ENCODE measurements at regions not wholly inside any gene's neighbourhood (a gene's known extent, or its start where the extent isn't known, plus 50 kb on each side); places are given as distances from the start of the nearest gene placed in this dataset.
"Not testable (repeated sequence)": the region's sequence is repeated elsewhere in the genome, so short reads cannot be mapped to it uniquely, and the experiment has no call there.

DNA sequence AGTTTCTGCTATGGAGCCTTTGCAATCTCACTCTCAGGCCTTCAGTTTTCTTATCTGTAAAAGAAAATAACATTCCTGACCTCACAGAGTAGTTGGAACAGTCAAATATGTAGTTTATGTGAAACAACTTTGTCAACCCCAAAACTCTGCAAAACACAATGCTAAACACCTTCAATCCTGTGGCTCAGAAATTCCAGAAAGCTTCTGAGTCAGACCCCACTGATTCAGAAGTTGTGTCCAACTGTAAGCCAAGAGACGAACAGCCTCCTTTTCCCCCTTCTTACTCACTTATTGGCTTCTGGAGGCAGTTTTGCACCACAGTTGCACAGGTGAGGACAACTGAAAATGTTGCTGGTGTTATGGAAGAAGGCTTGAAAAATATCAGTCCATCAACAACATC lies 52.9 kb downstream of the TMSB4Y start:
- DNase-seq (ENCODE audit: low read depth) = no peak

DNA sequence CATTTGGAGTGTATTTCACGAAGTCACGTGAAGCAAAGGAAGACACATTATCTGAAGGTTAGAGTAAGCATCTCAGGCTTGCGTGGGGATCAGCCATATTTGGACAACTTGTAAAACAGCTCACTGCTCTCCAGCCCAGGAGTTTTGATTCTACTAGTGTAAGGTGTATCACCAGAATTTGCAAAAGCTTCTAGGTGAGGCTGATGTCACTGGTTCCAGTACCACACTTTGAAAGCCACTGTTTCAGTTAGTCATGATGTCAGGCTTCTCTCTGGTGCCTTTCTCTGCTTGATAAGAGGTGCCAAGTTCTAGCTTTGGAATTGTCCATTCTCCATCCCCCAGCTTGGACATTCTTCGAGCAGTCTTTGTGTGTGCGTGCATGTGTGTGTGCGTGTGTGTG lies 62.3 kb downstream of the TMSB4Y start:
- no peak for DNase-seq (ENCODE audit: low read depth)

DNA sequence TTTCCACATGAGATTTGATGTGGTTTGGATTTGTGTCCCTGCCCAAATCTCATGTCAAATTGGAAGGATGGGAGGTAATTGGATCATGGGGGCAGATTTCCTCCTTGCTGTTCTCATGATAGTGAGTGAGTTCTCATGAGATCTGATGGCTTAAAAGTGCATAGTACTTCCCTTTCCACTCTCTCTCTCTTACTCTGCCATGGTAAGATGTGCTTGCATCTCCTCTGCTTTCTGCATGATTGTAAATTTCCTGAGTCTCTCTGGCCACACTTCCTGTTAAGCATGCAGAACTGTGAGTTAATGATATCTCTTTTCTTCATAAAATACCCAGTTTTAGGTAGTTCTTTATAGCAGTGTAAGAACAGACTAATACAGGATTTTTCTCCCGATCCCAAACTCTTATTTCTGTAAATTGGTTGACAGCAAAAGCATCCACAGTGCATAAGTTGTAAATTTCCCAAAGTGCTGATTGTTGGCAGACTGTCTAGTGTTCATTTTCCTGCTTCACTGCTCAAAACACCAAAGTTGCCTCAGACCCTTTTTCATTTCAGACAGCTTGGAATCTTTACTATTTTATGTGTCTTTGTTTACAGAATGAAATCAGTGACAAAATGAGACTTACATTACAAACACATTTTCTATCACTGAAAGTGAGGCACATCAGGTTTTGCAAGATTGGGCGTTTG lies 86.6 kb downstream of the TMSB4Y start:
- no peak for DNase-seq (ENCODE audit: low read depth)

DNA sequence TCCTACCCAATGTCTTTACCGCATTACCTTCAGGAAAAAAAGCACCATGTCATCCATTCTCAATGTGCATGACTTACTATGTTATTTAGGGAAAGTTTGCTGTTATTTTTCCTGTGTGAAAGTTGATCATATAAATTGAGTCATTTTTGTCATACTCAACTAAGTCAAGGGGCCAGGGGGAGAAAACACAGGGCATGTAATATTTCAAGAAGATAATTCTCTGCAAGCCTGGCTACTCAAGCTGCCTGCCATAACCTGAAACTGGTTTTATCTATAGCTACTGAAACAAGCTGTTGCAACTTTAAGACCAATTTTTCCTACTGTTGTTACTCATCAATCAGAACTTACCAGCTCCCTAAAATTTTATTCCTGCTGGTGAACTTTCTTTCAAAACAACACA lies 91.4 kb downstream of the TMSB4Y start:
- no peak for DNase-seq (ENCODE audit: low read depth)

DNA sequence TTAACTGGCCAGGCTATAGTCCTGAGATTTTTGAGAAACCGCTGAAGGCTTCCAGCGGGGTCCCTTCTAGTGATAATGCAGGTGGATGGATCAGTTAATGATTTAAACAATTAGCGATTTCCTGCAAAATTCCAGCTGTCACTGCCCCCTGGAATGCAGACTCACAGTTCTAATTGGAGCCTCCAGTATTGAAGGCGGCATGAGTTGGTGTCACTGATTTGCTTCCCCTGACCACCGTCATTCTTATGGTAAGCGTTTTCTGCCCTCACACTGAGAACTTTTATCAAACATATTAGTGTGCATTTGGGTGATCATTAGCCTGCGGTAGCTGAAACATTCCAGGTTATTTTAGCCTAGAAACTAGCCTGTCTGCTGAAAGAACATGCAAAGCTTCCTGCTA lies 99.1 kb downstream of the TMSB4Y start:
- no peak for DNase-seq (ENCODE audit: low read depth)

DNA sequence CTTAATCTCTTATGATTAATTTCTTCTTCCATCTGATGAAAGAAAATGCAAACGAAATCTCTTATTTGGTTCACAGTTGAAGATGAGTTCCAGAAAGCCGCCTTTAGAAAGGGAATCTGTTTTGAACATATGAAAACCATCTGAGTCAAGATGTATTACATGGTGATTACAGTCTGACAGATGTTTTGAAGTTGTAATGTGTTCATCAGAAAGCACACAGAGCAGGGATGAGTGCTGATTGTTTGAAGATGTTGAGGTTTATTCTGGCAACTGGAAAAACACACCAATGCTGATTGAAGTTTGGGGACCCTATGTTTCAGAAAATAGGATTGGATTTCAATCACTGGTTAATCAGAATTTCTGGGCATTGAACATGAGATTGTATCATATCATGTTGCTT lies 99.7 kb downstream of the TMSB4Y start:
- DNase-seq (ENCODE audit: low read depth) = no peak

DNA sequence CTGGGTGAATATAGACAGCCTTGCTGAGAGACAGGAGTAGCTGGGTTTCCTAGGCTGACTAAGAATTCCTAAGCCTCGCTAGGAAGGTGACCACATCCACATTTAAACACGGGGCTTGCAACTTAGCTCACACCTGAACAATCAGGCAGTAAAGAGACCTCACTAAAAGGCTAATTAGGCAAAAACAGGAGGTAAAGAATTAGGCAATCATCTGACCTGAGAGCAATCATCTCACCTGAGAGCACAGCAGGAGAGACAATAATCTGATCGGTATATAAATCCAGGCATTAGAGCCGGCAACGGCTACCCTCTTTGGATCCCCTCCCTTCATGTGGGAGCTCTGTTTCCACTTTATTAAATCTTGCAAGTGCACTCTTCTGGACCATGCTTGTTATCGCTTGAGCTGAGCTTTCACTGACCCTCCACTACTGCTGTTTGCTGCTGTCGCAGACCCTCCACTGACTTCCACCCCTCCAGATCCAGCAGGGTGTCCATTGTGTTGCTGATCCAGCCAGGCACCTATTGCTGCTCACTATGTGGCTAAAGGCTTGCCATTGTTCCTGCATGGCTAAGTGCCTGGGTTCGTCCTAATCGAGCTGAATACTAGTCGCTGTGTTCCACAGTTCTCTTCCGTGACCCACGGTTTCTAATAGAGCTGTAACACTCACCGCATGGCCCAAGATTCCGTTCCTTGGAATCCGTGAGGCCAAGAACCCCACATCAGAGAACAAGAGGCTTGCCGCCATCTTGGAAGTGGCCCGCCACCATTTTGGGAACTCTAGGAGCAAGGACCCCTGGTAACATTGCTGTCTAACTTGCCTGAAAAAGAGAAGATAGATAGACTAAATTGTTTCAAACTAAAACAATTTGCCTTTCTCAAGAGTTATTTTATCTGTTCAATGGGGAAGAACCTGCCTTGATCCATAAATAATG lies 100.7 kb downstream of the TMSB4Y start:
- no peak for DNase-seq (ENCODE audit: low read depth)

DNA sequence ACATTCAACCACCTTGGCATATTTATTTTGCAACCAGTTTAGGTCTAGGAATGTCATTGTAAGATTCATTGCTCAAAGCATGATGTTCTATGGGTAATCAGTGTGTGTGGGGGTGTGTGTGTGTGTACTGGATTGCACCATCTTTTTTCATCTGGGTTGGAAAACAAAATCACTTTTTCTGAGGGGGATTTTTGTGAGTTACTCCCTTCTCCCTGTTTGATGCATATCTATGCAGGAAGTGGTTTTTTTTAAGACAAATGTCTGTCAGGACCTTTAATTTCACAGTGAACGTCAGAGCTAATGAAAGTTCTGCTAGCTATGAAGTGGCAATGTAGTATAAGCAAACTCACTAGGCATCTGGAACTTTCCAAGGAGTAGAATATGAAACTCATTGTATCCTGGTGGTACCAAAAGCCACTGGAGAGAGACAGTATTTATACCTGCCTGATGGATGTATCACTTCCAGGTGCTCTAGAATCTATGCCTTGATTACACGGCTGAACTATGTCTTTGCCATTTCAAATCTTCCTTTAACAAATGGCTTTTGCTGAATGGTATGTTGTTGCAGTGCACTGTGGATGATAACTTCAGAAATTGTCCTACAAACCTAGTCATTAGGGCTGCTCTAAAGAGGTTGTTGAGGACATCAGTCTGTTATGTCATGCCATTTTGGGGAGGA lies 101.5 kb downstream of the TMSB4Y start:
- DNase-seq (ENCODE audit: low read depth) = no peak

DNA sequence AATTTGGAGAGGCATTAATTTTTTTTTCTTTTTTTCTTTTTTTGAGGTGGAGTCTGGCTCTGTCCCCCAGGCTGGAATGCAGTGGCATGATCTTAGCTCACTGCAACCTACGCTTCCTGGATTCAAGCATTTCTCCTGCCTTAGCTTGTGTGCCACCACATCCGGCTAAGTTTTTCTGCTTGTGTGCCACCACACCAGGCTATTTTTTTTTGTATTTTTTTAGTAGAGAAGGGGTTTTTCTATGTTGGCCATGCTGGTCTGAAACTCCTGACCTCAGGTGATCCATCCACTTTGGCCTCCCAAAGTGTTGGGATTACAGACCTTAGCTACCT lies 102.0 kb downstream of the TMSB4Y start:
- DNase-seq (ENCODE audit: low read depth) = no peak

DNA sequence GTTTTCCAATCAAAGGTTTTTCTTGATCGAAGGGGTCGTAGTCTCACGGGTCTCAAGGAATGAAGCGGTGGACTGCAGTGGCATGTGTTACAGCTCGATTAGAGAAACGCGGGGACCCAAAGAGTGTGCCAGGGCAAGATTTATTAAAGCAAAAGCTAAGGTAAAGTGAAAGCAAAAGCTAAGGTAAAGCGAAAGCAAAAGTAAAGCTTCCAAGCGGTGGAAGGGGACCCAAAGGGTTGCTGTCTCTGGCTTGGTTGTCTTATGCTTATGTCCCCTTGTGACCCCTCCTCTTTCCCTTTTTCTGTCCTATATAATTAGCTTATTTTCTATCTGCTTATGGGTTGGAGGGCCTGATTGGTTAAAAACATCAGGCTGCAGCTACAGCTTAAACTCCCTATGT lies 126.4 kb downstream of the TMSB4Y start:
- peak; percentile 56 for DNase-seq (ENCODE audit: low read depth)

DNA sequence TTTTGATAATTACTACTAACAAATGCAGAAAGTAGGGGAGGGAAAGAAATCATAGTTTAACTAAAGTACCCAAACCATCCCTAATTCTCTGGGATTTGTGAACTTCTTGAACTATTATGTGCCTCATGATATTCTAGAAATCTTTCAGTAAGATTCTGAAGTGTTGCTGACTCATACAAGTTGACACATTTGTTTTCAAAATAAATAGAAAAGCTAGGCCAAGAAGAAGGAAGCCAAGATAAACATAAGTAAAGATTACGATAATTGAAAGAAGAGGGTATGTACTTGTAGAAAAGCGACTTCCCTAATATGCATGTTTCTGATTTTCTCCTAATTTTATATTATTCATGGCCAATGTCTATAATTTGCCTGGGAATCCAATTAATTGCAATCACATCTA lies 140.7 kb downstream of the TMSB4Y start:
- DNase-seq (ENCODE audit: low read depth) = no peak

DNA sequence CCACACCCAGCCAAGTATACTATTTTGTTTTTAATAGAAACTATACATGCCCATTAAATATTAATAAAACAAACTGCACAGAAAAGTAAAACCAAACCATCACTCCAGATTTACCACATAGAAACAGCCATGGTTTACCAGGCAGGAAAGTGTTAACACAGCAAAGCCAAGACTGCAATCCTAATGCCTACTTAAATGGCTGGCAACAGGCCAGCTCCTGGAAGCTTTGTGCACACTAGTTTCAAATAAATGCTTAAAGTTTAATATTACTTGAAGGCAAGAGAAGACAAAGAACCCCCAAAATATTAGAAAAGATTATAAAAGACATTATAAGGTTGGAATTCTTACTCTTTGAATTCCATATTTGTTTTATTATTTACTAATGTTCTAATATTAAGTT lies 141.0 kb downstream of the VCY start:
- DNase-seq (ENCODE audit: low read depth) = no peak

DNA sequence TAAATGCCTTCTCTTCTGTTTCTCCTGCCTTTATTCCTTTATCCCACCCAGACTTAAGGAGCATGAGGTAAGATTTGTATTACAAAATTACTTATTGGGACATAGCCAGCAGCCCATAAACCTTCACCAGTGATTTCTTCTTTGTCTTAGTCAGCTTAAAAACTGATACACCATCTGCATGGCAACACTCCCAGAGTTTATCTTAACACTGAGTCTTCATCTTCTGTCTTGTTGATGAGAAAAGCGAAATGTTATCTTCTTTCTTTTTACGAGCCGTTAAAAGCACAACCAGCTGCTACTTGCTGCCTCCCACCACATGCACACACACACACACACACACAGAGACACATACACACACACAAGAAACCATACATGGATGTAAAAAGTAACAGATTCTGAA lies 116.7 kb downstream of the VCY start:
- DNase-seq (ENCODE audit: low read depth) = no peak

DNA sequence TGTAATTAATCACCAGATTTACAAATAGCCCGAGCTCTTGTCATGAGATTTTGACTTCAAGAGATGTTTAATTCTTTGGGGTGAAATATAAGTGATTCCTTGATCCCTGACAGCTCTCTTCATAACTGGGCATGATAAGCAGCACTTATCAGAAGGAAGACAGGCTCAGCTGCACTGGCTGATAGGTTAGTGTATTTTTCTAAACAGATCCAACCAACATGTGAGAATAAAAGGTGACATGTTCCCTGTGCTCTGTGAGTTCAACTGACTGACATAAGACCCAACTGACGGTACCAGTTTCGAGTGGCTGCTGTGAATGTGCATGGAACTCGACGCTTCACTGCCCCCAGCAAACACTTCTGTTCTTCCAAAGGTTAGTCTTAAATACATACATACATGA lies 114.8 kb downstream of the VCY start:
- DNase-seq (ENCODE audit: low read depth) = no peak

DNA sequence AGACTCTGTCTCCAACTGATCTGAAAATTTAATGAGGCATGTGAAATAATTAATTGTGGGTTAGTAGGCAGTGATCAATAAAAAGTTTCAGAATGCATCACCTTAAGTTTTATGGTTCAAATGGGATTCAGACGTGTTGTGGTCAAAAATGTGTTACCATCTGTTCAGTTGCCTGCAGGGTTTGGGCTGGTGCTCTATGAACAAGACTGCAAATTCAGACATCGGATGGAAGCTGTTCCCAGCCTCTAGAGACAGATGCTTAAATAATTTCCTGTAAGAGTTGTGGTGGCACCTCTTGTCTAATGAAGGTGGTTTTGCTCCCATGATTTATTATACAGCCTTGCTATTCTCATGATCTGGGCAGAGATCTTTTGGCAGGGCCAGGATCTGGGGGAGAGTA lies 113.6 kb downstream of the VCY start:
- no peak for DNase-seq (ENCODE audit: low read depth)

DNA sequence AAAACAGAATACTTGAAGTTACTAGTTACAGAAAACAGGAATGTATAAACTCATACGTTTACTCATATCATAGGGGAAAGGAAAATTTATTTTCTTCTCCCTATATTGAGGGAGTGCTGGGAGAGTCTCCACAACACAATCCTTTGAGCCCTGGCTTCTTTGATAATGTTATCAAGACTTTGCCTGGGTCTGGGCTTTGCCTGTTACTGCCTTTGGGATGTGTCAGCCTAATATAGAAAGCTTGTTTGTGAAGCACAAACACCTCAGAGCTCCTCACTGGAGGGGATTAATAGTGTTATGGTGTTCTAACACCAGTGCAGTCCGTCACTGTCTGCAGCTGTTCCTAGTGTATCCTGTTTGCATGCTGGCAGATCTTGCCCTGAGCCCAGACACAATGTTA lies 107.8 kb downstream of the VCY start:
- DNase-seq (ENCODE audit: low read depth) = no peak

DNA sequence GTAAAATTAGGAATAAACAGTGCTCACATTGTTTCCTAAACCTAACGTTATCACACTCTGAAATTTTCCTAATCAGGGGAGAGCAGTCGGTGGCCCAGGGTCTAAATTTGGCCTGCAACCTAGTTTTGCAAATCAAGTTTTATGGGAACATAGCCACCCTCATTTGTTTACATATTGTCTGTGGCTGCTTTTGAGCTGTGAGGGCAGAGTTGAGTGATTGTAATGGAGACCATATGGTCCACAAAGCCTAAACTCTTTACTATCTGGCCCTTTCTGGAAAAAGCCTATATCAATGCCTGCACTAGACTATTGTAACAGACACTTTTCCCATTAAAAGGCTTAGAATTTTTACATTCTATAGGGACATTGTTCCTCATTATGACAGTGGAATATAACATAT lies 105.2 kb downstream of the VCY start:
- no peak for DNase-seq (ENCODE audit: low read depth)

DNA sequence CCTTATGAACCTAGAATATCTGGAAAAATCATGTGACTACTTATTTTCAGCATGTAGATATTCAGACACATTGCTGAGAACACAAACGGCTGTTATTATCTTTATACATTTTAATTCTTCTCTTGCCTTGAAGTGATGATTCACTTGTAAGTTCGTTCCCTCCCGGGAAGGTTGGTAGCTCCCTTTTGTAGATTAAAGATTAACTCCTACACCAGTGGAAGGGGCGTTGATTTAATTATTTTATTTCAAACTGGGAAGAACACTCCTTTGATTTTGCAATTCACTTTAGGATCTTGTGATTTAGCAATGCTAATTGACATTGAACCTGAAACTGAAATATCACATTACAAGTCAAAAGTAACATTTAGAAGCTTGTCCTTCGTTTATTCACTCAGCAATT lies 103.4 kb downstream of the VCY start:
- no peak for DNase-seq (ENCODE audit: low read depth)

DNA sequence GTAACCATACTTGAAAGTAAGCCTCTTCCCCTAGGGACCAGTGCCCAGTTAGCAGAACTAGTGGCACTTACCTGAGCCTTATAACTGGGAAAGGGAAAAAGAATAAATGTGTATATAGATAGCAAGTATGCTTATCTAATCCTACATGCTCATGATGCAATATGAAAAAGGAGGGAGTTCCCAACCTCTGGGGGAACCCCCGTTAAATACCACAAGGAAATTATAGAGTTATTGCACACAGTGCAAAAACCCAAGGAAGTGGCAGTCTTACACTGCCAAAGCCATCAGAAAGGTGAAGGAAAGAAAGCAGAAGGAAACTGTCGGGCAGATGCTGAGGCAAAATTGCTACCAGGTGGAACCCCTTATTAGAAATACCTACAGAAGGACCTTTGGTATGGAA lies 92.2 kb downstream of the VCY start:
- DNase-seq (ENCODE audit: low read depth) = not testable (repeated sequence)

DNA sequence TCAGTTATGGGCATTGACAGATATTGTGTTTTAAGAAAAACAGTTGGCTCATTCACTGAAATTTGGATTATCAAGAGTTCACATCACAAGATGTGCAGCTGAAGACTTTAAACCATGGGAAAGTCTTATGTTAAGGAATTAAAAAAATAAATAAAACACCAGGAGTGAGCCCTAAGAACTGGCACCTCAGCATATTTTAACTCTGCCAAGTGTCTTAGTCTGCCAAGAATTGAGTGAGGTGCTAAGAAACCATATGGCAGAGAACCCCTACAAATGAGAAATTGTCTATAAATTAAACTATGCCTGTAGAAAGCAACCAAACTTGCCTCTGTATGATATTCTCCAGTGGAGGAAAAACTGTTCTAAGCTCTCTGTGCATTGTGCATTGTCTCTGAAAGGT lies 78.5 kb downstream of the VCY start:
- DNase-seq (ENCODE audit: low read depth) = no peak

DNA sequence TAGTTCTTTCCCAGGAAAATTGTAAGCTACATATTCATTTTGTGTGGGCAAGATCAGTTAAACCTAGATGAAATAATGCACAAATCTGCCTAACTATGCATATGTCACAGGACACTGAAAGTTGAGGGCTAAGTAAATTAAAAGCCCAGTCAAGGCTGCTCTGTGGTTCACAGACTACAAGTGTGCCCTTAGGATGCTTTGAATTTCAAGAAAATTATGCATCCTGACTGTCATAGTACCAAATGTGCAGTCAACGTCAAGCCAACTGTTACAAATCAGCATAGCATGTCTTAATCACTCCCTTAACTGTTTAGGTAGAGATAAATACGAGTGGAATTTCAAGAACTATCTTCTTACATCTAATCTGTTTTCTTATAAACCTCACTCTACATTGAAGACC lies 55.8 kb downstream of the VCY start:
- DNase-seq (ENCODE audit: low read depth) = not testable (repeated sequence)

Measured in HT1080 (cell line).